Keratinocyte (primary cell): ENCODE measurements at regions not wholly inside any gene's neighbourhood (a gene's known extent, or its start where the extent isn't known, plus 50 kb on each side); places are given as distances from the start of the nearest gene placed in this dataset.
A peak's percentile ranks its signal among the peaks of the same experiment; 100 is the strongest.

Experiments
- EZH2 ChIP-seq: IDR thresholded peaks from one replicate; pipeline ENCODE4 v1.6.1; 2012; ENCODE audit warnings: inconsistent platforms, mild to moderate bottlenecking, low read length, moderate library complexity
- TF ChIP-seq, protein P1 (sequence below), 3 experiments: IDR thresholded peaks in 1 of 3; conservative IDR thresholded peaks in 1 of 3; optimal IDR thresholded peaks in 1 of 3; 2 replicates in 2 of 3; 3 replicates in 1 of 3; pipeline versions ENCODE3 to v1.5.1; 2011; ENCODE audit warnings: low read length in 3 of 3, mild to moderate bottlenecking in 3 of 3, moderate library complexity in 2 of 3, control low read depth in 1 of 3, inconsistent platforms in 1 of 3; ENCODE audit not compliant: insufficient read depth in 2 of 3; ENCODE audit errors: extremely low read depth in 1 of 3

- TF ChIP-seq, protein P1, sequence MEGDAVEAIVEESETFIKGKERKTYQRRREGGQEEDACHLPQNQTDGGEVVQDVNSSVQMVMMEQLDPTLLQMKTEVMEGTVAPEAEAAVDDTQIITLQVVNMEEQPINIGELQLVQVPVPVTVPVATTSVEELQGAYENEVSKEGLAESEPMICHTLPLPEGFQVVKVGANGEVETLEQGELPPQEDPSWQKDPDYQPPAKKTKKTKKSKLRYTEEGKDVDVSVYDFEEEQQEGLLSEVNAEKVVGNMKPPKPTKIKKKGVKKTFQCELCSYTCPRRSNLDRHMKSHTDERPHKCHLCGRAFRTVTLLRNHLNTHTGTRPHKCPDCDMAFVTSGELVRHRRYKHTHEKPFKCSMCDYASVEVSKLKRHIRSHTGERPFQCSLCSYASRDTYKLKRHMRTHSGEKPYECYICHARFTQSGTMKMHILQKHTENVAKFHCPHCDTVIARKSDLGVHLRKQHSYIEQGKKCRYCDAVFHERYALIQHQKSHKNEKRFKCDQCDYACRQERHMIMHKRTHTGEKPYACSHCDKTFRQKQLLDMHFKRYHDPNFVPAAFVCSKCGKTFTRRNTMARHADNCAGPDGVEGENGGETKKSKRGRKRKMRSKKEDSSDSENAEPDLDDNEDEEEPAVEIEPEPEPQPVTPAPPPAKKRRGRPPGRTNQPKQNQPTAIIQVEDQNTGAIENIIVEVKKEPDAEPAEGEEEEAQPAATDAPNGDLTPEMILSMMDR (optimal IDR thresholded peaks at IDR 0.05 in 1 of 3, IDR thresholded peaks at IDR 0.05 in 1 of 3, conservative IDR thresholded peaks at IDR 0.05 in 1 of 3; ENCODE audit: extremely low read depth in 1 of 3, insufficient read depth in 2 of 3, low read length in 3 of 3), result peak; percentile 33 to 45 (median 36)
- TF ChIP-seq EZH2, result no peak
These were observed 276.6 kb upstream of the CFAP20DC start for GRCh38 chr3:59326246-59327024.
